ENCODE measurements at regions not wholly inside any gene's neighbourhood (a gene's known extent, or its start where the extent isn't known, plus 50 kb on each side); places are given as distances from the start of the nearest gene placed in this dataset.

DNA sequence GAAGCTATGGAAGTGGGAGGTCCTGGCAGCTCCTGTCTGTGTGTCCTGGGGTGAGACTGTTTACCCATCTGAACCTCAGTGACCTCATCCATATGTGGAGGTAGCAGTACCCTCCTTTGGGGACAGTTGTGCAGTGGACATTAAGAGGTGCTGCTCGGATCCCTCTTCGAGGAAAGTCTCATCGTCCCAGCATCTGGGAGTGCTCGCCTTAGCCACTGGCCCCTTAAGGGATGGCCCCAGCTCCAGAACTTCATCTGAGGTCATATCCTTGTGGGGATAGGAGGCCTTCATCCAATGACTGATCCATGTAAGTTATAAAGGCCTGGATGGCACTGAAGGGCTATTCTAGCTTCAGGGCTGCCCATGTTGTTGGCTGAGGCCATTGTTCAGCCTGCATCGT, 538.1 kb downstream of the MIAT start:
- Histone ChIP-seq H4K91ac (replicated peaks; ENCODE audit: insufficient read length, low read length) (no peak overlapping the region), H3K4me2 (ENCODE audit: insufficient read depth in 1 of 2, low read depth in 2 of 2, low read length in 2 of 2) (no peak overlapping the region), H3K9me3 (ENCODE audit: insufficient read depth in 2 of 2, low read depth in 1 of 2, low read length in 1 of 2) (peaks cover 9 to 11% of the 10 kb centered on the region in 2 experiments), H2AK5ac (ENCODE audit: low read depth, low read length) (no peak overlapping the region), H3K4ac (replicated peaks; ENCODE audit: insufficient read length, low read depth, low read length) (no peak overlapping the region), H3K36me3 (ENCODE audit: control insufficient read depth in 2 of 4, insufficient read depth in 4 of 4, low read length in 3 of 4) (no peaks in the 10 kb centered on the region), H3K27ac (ENCODE audit: low read depth, low read length) (no peak overlapping the region), H3K23ac (ENCODE audit: insufficient read length) (no peak overlapping the region), H3K23me2 (ENCODE audit: low read depth, low read length) (no peaks in the 10 kb centered on the region), H3K14ac (ENCODE audit: insufficient read length) (no peak overlapping the region), H2BK20ac (ENCODE audit: low read length) (no peak overlapping the region), H2BK120ac (replicated peaks; ENCODE audit: low read depth, low read length) (no peak overlapping the region), H4K8ac (ENCODE audit: extremely low read depth, insufficient read depth, low read length) (no peak overlapping the region), H3K9ac (replicated peaks in 1 of 4; ENCODE audit: extremely low read depth in 1 of 4, low read depth in 3 of 4, low read length in 3 of 4) (no peak overlapping the region), H4K20me1 (replicated peaks in 1 of 2; ENCODE audit: control insufficient read depth in 1 of 2, insufficient read depth in 2 of 2, low read length in 2 of 2) (no peaks in the 10 kb centered on the region), H3K4me3 (ENCODE audit: extremely low read depth in 1 of 4, insufficient read depth in 2 of 4, low read depth in 3 of 4, low read length in 4 of 4) (no peak overlapping the region), H3K79me1 (ENCODE audit: low read depth, low read length) (no peaks in the 10 kb centered on the region), H3K79me2 (ENCODE audit: control insufficient read depth in 1 of 2, insufficient read depth in 2 of 2, low read length in 2 of 2) (no peaks in the 10 kb centered on the region), H2AFZ (ENCODE audit: low read length) (no peak overlapping the region), H3K56ac (replicated peaks; ENCODE audit: insufficient read length, low read depth, low read length) (no peak overlapping the region), H2BK5ac (ENCODE audit: low read depth, low read length) (no peak overlapping the region), H2BK12ac (ENCODE audit: low read depth, low read length) (0 out of 2 replicates have a peak overlapping the region, but pooled peaks have one; percentile 10), H3K18ac (ENCODE audit: extremely low read depth, low read length) (no peak overlapping the region), H2BK15ac (ENCODE audit: low read length) (no peak overlapping the region), H3K27me3 (replicated peaks in 1 of 4; ENCODE audit: control insufficient read depth in 3 of 4, extremely low read depth in 1 of 4, insufficient read depth in 3 of 4, low read length in 3 of 4) (no peaks in the 10 kb centered on the region), H4K5ac (ENCODE audit: insufficient read length, low read depth, low read length) (no peak overlapping the region), H3K4me1 (replicated peaks in 1 of 4; ENCODE audit: control insufficient read depth in 3 of 4, insufficient read depth in 4 of 4, low read length in 3 of 4) (peaks cover 0 to 3% (median 0%) of the 10 kb centered on the region in 4 experiments; a peak in 1 of 7 replicates)
- ChIA-PET CTCF (ENCODE audit: partially characterized antibody) (interaction anchor here (1.2 to 1.6 kb wide), 2 partner anchors 136 to 186 kb away, joined by 3 to 4 read pairs; no protein-coding TSS in a partner anchor), POLR2A (ENCODE audit: partially characterized antibody) (interaction anchor here (1.6 kb wide), 1 partner anchor 11 kb away, joined by 4 read pairs; no protein-coding TSS in a partner anchor)
- TF ChIP-seq RBBP5 (IDR thresholded peaks at IDR 0.05; ENCODE audit: borderline replicate concordance, low read depth, low read length): no peak
- no peak for TF ChIP-seq MAX (IDR thresholded peaks at IDR 0.05)
- TF ChIP-seq HDAC6 (IDR thresholded peaks at IDR 0.05; ENCODE audit: low read depth, low read length): no peak
- TF ChIP-seq SIX5 (IDR thresholded peaks at IDR 0.05; ENCODE audit: low read depth, low read length): no peak
- no peak for TF ChIP-seq SUZ12 (IDR thresholded peaks at IDR 0.05; ENCODE audit: low read length)
- TF ChIP-seq CBX5 (IDR thresholded peaks at IDR 0.05; ENCODE audit: low read depth, low read length): no peak
- TF ChIP-seq SP4 (IDR thresholded peaks at IDR 0.05; ENCODE audit: low read length): no peak
- no peak for TF ChIP-seq TBP (IDR thresholded peaks at IDR 0.05; ENCODE audit: low read depth, low read length)
- TF ChIP-seq EGR1 (IDR thresholded peaks at IDR 0.05; ENCODE audit: borderline replicate concordance, low read depth, low read length): no peak
- TF ChIP-seq ASH2L (IDR thresholded peaks at IDR 0.05; ENCODE audit: low read length): no peak
- TF ChIP-seq CEBPB (IDR thresholded peaks at IDR 0.05; ENCODE audit: low read depth, low read length): no peak
- TF ChIP-seq FOSL1 (IDR thresholded peaks at IDR 0.05; ENCODE audit: insufficient read depth, low read depth, low read length): no peak
- no peak for TF ChIP-seq TEAD4 (IDR thresholded peaks at IDR 0.05; ENCODE audit: low read depth, low read length)
- DNase-seq (ENCODE audit: low read depth in 1 of 2, low spot score in 2 of 2) (no peak), FAIRE-seq (no peak)
- 88% methylated on average over 5 of the region's 5 CpGs; no CpG with 5 or more reads in 1 of the 2 experiments for WGBS, 2 experiments (ENCODE audit: extremely low coverage in 1 of 2, insufficient coverage in 1 of 2, insufficient read length in 1 of 2, insufficient replicate concordance in 2 of 2, low coverage in 1 of 2, low lambda C conversion rate in 2 of 2, missing lambda C conversion rate in 1 of 2)

Data from H1 (cell line).